ENCODE measurements at regions not wholly inside any gene's neighbourhood (a gene's known extent, or its start where the extent isn't known, plus 50 kb on each side); places are given as distances from the start of the nearest gene placed in this dataset.
"Not testable (repeated sequence)": the region's sequence is repeated elsewhere in the genome, so short reads cannot be mapped to it uniquely, and the experiment has no call there.

DNA sequence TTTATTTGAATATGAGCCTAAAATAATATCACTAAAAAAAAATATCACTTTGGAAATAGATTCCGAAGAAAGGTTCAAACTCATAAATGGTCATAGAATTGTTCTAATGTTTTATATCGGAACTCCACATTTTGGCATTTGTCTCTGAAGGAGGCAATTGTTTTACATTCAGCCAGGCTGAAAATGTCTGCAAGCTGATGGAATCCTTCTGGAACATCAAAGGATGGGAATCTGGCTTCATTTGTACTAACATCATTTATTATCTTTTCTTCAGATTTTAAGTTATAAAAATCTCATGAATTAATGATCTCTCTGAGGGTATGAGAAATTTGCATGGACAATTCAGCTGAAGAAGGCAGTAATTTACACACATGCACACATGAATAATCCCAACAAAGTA, 251.4 kb upstream of the RGMA start:
- no peak for DNase-seq

DNA sequence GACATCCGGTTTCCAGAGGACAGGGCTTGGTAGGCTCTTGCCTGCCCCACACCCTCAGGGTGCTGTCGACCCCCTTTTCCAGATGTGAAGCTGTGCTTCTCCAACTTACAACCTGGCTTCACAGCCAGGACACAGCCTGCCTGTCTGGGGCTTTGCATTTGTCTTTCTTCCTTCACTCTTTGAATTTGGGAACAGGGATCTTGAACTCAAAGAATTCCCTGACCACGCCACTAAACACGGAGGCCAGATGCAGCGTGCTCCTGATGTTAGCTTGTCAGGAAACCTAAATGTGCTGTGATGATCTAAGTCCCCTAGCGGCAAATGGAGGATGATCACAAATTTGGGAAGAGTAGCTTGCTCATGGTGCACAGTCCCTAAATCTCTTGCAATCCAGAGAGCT, 244.8 kb upstream of the RGMA start:
- DNase-seq: no peak

DNA sequence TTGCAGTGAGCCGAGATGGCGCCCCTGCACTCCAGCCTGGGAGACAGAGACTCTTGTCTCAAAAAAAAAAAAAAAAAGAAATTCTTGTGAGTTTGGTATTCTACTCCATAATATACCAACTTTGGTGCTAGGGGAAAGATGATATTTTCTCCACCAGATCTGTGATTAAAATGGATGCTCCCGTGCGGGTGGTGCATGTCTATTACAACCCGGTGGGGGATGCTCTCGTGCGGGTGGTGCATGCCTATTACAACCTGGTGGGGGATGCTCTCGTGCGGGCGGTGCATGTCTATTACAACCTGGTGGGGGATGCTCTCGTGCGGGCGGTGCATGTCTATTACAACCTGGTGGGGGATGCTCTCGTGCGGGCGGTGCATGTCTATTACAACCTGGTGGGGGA, 244.1 kb upstream of the RGMA start:
- not testable (repeated sequence) for DNase-seq

DNA sequence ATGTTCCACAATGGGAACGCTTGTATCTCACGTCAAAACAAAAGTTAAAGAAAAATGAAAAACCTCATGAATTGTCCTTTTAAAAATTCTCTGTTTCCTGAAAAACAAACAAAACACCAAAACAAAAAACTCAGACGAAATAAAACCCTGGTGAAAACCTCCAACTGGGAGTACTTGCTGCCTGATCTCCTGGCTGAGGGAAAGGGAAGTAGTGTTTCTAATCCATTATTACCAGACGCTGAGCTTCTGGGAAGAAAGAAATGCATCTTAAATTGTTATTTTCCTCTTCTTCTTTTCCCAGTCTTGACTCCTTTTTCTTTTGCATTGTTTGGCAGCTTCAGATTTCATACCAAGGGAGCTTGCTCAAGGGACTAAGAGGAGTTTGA, 243.2 kb upstream of the RGMA start:
- DNase-seq: no peak

DNA sequence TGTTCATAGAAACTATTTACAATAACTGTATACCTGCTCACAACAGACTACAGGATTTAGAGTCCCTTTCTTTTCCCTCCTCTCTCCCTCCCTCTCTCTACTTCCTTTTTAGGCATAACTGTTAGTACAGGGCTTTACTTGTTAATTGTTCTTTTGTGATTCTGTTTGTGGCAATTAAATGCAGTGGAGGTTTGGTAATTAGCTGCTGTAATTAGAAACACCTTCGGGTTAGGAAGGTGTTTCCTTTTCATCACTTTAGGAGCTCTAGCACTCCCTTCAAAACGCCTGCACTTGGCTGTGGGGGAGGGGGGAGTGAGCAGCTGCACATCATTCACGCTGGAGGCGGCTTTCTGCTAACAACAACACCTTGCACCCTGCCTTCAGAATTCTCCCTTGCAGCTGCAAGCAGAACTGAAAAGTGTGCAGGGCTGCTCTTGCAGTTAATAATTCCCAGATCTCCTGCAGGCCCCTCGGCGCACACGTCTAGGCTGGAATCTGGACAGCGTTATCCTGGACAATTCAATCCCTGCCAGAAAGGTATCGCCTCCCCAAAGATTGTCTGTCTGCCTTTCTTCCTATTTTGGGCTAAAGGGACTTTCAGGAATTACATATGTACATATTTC, 242.6 kb upstream of the RGMA start:
- DNase-seq: no peak

DNA sequence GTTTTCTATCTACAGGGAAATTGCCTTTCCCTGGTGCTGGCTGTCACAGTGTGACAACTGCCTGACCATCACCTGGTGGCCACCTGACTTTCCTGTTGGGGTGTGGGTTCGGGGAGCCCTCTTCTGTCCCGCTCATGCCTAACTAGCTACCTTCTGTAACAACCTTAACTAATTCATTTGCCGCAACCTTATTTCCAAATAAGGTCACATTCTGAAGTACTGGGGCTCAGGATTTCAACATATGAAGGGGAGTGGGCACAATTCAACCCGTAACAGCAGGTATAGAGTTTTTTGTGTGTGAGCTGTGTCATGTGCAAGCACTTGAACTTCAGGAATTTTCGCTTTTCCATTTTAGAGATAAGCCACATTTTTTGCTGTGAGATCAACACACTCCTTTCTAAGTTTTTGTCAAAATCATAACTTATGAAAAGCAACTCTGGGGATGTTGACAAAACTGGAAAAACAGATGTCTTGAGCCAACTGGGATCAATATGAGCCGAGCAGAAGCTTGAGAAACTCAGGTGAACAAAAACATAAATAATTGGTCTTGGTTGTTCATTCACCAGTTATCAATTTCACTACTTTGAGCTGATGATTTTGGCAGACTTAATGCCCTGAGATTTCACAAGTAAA, 242.0 kb upstream of the RGMA start:
- DNase-seq: no peak

DNA sequence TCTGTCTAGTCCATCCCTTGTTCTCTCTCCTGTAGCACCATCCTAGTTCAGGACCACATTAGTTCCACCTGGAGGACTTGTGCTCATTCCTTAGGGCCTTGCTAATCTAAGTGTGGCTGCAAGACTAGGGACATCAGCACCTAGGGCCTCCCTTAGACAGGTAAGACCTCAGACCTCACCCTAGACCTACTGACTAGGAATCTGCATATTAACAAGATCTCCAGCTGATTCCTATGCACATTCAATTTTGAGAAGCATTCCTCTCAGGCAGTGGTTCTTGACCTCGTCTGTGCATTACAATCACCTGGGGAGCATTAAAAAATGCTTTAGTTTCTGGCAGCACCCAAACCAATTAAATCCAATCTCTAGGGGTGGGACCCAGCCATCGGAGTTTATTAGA, 238.4 kb upstream of the RGMA start:
- DNase-seq: no peak

DNA sequence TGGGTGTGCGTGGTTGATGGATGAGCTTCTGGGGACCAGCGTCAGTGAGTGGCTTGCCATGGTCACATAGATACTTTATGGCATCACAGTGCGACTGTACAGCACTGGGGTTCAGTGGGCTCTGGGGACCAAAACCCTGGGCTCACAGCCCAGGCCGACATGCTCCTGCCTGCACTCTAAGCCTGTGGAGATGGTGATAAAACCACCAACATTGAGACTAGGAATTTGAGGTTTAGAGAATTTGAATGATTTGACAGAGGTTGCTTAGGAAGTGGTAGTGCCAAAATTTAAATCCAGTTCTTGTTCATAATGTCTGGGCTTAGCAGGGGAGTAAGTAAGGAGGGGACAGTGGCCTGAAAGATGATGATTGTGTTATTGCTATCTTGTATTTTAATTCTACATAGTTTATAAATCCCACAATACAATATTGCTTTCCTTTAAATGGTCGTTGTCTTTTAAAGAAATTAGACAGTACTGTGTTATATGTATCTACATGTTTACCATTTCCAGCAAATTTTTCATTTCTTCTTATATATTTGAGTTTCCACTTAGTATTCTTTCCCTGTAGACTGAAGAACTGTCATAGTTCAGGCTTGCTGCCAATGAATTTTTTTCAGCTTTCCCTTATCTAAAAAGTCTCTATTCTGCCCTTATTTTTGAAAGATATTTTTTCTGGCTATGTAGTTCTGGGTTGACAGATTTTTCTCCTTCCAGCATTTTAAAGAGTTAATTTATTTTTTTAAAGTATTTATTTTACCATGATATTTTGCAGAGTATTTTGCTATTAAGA, 235.4 kb upstream of the RGMA start:
- DNase-seq: no peak

DNA sequence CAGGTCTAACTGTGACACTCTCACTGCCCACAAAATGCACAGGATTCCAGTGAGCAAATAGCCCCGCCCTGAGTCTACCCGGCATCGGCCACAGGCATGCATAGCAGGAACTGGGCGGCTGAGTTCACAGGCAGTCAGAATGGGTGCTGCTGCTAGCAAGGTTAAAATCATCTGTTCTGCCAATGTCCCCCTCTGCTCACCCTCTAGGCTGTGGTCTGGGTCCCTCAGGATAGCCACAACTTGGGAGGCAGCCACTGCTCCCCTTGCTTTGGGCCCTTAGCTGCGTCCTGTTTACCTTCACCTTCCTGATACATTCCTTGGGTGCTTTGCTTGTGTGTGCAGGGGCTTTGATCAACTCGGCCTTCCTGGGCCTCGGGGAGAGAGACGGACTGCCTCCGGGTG, 232.9 kb upstream of the RGMA start:
- no peak for DNase-seq

DNA sequence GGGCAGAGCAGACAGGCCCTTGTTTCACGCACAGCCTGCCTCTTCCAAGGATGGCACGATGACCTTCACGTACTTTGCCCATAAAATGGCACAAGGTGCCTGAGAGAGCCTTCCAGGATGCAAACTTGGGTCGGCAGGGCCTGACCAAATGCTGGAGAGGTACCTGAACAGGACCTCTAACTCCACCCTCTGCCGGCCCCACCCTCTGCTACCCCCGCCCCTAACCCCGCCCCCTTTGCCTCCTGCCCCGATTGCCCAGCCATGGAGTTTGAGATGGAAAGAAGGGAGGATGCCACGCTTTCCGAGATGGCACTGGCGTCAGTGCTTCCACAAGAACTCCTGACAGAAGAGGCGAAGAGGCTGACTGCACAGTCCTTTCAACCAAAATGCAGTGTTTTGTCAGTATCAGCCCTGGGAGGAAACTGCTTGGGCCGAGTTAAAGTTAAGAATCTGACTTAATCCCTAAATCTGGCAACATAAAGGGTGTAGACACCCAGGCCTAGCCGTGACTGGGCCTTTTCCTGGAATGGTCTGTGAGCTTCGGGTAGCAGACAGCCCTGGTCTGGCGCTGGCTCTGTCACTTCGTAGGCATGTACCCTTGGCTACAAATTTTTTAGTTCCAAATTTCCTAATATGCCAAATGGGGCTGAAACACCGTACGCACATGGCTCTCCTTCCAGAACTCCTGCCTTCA, 230.3 kb upstream of the RGMA start:
- no peak for DNase-seq

DNA sequence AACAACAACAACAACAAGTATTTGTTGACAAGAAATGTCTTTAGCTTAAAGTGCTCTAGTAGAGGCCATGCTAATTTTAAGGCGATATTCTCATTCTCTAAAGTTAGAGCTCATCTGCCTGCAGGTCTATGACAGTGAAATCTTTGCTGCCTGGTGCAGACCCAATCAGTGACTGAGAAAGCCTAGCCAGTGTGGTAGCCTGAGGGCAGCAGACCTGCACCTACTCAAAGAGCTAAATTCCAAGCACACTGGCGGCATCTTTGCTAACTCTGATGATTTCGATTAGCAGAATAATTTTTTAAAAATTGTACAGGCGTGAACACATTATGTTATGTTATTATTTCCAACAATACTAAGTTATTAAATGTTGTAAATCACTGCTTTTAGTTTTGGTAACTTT, 228.8 kb upstream of the RGMA start:
- DNase-seq: no peak

DNA sequence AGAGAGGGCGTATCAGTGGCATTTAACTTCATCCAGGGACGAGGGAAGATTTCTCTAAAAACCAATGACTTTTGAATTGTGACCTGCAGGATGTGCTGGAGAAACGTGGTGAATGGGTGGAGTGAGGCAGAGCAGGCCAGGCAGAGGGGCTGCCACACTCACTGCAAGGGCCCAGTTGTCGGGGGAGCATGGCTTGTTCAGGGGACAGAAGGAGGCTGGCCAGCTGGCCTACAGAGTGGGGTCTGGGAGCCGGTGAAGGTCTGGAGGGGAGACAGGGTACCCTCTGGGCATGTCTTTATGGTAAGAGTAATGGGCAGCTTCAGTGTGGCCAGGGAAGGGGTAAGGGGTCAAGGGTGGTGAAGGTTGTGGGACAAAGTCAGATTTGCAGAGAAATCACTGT, 225.2 kb upstream of the RGMA start:
- DNase-seq: no peak

DNA sequence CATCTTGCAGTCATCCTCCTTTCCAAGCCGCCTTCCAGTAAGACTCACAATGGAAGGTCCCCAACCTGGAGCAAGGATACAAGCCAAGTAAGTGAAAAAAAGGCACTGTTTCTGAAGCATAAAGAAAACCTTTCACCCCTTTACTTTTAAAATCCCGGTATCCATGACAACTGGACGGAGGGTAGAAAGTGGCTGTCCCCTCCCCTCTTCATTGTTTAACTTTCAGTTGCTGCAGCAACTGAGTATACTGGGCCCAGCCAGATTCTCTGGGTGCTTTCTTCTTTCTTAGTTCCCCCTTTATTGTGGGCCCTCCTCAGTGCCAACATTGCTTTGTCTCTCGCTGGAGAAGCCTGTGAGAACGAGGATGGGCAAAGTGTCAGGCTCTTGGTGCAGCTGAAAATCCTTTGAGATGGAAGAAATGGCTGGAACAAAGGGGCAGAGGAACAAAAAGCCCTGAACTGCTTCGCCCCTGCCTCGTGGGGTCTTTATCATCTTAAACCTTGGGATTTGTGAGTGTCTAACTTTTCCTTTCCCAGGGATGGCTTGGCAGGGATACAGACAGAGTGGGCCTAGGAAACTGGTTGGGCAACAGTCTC, 224.0 kb upstream of the RGMA start:
- no peak for DNase-seq

DNA sequence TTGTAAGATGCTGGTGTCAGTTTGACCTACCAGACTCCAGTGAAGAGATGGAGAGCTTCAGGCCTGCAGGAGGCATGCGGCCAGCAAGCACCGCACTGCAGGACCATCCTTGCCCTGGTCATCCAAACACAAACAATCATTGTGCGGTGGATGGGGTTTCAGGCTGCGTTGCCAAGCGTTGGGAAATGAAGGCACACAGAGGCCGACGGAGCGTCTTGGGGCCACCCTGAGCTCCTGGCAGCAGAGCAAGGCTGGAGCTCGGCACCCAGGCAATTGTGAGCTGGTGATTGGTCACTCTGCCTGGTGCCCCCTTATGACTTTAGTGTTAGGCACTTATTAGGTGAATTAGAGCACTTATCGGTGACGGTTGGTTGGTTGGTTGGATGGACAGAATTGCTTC, 222.6 kb upstream of the RGMA start:
- DNase-seq: no peak

DNA sequence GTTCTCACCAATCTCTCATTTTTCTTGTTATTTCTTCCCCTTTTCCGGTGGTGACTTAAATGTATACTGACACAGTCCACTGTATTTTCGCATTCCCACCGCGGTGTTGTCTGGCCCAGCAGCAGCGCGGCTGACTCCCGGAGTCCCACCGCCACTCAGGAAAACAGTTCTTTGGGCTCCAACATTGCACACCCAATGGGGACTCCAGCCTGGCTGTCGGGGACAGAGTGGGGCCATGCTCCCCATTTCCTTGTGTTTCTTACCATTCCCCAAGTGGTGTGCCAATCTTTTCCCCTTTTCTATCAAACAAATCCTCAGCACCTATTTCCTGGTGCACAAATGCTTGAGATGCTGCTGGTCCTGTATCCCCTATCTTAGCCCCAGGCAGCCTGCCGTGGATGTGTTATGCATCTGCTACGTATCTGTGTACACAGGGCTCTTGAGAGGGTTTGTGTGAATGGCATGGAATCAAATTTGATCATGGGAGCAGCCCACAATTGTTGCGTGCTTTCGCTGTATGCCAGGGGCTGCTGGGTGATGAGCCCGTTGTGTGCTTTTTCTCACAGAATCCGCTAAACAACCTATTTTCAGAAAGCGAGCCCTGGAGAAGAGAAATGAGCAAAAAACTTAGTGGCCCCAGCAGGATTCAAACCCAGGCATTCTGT, 219.1 kb upstream of the RGMA start:
- no peak for DNase-seq

DNA sequence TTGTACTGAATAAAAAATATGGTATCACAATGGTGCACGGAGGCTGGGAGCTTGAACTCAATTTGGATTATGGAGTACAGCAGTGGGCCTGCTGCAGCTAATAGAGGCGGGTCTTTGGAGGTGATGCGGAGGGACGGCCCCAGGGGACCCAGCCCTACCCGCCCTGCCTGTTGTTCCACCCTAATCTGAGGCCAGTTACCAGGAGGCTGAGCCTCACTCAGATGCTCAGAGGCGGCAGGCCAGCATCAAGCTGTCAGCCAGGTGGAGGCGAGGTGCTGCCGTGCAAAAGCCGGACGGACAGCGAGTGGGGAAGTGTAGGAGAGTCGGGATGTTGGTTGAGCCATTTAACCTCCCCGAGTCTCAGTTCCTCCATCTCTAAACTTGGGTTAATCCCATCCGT, 218.5 kb upstream of the RGMA start:
- DNase-seq: no peak

DNA sequence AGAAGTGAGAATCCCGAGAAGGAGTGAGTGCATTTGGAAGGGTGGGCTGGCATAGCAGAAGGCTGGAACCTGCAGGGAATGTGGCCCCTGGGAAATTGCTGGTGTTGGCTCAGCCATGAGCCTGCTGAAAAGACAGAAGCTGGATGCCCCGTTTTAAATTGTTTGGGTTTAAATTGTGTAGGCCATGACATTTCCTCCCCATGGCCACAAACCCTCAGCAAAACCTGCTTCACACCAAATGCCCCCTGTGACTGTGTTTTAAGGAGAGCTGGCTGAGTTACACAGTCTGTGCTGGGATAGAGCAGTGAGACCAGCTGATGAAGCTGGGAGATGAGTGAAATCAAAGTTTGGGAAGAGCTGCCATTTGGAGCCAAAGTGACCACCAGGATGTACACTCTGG, 216.3 kb upstream of the RGMA start:
- no peak for DNase-seq

DNA sequence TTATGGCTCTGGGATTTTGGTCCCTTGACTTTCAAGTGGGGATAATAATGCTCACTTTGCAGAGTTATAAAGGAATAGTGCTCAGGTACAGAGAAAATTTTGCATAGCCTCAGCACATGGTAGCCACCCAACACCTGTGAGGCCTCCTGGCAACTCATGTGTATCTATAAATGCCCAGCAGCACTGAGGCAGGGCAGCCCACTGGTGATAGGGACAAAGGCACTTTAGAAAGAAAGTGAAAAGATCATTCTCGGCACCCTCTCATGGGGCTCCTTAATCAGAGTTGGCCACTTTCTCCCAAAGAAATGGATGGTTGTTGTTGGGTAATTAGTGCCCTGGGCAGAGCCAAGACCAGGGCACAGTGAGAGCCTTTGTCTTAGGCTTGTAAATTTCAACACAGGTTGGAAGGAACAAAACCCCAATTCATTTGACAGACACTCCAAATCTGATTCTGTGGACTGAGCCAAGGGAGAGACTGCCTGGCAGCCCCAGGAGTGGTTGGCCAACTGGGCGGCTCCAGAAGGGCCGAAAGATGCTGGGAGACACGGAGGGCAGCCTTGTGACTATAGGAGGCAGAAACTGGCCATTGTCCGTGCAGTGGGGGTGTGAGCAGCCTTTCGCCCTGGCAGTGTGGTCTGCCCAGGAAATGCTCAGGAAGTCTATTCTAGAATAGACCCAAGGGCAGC, 213.2 kb upstream of the RGMA start:
- DNase-seq: no peak

DNA sequence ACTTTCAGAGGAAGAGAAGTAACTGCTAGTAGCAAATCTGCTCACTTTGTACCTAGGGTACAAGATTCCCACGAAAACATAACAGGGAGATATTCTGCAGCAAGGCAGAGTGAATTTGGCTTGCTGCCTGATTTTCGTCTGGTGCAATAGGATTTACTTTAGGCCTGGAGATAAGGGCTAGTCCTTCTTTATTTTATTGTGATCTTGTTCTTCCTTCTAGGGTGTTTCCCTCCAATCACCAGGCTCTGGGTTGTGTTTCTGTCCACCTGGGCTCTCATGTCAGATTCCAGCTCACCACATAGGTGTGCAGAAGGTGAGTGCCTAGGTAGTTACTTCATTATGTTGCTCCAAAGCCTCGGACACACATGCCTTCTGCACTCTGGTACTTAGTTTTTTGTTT, 211.8 kb upstream of the RGMA start:
- DNase-seq: no peak

DNA sequence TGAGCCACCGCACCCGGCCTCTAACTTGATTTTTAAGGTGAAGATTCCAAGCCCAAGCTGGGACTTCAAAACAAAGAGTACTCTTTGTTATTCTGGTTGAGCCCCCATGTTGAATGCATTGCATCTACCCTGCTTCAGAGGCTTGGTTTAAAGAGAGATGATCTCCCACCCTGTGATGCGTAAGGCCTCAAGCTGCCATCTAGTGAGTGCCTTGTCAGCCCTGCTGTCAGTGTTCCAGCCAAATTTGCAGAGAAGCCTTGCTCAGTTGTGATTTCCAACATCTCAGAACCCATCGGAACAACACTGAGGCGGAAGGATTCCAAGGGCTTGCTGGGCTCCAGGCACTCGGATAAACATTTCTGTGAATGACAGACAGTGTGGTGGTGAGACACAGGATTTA, 210.7 kb upstream of the RGMA start:
- no peak for DNase-seq

DNA sequence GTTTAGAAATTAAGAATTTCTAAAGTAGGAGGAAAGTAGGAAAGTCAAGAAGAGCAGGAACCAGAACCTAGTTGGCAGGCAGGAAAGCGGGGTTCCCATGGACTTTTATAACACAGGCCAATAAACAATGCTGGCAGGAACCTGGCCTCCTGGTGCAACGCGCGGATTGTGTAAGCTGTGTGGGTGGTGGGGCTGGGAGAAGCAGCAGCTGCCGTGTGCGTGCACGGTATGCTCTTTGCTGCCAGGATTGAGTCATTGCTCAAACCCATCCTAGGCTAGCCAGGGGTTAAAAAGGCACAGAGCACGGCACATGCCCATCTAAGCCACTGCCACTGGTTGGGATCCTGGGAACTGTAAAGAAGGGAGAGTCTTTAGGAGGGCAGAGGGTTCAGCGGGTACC, 209.9 kb upstream of the RGMA start:
- no peak for DNase-seq

DNA sequence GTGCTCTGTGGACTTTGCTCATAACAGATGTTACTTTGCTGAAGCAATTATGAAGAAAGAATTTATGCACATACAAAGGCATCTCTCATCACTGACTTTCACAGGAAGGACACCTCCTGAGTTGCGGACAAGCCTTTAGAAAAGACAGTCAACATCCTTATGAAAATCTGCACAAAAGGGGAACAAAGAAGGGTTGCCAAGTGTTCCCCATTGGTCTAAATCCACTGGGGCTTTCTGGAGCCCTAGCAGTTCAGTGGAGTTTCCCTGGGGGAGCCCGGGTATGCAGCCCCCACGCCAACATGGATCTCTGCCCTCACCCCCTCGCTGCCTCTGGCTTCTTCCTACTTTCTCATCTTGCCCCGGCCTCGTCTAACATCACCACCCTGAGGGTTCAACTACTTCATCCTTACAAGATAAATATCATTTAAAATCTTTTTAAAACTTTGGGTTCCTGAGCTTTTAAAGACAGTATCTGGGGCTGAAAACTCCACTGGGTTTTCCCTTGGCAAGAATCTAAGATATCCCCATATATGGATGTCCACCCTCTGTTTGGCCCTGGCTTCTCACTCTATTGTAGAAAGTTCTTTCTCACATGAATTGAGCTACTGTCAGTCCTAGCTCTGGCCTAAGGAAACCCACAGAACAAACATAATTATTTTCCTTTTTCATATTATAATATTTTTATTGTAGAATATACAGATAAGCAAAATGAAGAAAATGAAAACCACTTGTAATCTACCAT, 207.9 kb upstream of the RGMA start:
- DNase-seq: no peak

Measured in activated T-cell treated with anti-CD3 and anti-CD28 coated beads, Interleukin-2, amount 50 U/mL, for 48 hours (primary cell).